ENCODE measurements at regions not wholly inside any gene's neighbourhood (a gene's known extent, or its start where the extent isn't known, plus 50 kb on each side); places are given as distances from the start of the nearest gene placed in this dataset.

- ChIA-PET CTCF (interaction anchor here (1.0 kb wide), 1 partner anchor 89 kb away, joined by 3 read pairs; no protein-coding TSS in a partner anchor), POLR2A (no interaction called here)
- Mint-ChIP-seq H3K27me3 (ENCODE audit: low read depth) (no peaks in the 10 kb centered on the region), H3K4me3 (no peak overlapping the region), H3K9me3 (peaks cover 28% of the 10 kb centered on the region), H3K27ac (no peak overlapping the region), H3K36me3 (peaks cover 13% of the 10 kb centered on the region), H3K4me1 (no peaks in the 10 kb centered on the region)
- ATAC-seq (no peak), DNase-seq (ENCODE audit: low spot score) (no peak)
- TF ChIP-seq, protein P1, sequence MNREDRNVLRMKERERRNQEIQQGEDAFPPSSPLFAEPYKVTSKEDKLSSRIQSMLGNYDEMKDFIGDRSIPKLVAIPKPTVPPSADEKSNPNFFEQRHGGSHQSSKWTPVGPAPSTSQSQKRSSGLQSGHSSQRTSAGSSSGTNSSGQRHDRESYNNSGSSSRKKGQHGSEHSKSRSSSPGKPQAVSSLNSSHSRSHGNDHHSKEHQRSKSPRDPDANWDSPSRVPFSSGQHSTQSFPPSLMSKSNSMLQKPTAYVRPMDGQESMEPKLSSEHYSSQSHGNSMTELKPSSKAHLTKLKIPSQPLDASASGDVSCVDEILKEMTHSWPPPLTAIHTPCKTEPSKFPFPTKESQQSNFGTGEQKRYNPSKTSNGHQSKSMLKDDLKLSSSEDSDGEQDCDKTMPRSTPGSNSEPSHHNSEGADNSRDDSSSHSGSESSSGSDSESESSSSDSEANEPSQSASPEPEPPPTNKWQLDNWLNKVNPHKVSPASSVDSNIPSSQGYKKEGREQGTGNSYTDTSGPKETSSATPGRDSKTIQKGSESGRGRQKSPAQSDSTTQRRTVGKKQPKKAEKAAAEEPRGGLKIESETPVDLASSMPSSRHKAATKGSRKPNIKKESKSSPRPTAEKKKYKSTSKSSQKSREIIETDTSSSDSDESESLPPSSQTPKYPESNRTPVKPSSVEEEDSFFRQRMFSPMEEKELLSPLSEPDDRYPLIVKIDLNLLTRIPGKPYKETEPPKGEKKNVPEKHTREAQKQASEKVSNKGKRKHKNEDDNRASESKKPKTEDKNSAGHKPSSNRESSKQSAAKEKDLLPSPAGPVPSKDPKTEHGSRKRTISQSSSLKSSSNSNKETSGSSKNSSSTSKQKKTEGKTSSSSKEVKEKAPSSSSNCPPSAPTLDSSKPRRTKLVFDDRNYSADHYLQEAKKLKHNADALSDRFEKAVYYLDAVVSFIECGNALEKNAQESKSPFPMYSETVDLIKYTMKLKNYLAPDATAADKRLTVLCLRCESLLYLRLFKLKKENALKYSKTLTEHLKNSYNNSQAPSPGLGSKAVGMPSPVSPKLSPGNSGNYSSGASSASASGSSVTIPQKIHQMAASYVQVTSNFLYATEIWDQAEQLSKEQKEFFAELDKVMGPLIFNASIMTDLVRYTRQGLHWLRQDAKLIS (CRISPR knock-in tag; IDR thresholded peaks at IDR 0.05; ENCODE audit: borderline replicate concordance) = no peak
- TF ChIP-seq ZSCAN18 (CRISPR knock-in tag; IDR thresholded peaks at IDR 0.05) = no peak
- TF ChIP-seq ELF4 (CRISPR knock-in tag; IDR thresholded peaks at IDR 0.05; ENCODE audit: low read depth) = no peak
Observed at GRCh38 chr15:45884755-45885445, 250.1 kb downstream of the SQOR start.

DNA sequence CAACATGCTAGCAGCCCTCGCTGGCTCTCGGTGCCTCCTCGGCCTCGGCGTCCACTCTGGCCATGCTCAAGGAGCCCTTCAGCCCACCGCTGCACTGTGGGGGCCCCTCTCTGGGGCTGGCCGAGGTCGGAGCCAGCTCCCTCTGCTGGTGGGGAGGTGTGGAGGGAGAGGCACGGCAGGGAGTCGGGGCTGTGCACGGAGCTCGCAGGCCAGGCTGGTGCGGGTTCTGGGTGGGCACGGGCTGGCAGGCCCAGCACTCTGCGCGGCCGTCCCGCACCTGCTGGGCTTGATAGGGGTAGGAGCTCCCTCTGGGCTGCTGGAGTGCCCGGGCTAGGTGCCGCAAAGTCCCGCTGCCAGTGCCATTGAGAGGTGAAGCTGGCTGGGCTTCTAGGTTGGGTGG, 251.0 kb downstream of the SQOR start:
- Mint-ChIP-seq H3K27ac (no peak overlapping the region), H3K4me1 (no peaks in the 10 kb centered on the region), H3K27me3 (ENCODE audit: low read depth) (no peaks in the 10 kb centered on the region), H3K36me3 (peaks cover 13% of the 10 kb centered on the region), H3K9me3 (peaks cover 28% of the 10 kb centered on the region), H3K4me3 (no peak overlapping the region)
- no peak for ATAC-seq
- ChIA-PET CTCF (interaction anchor here (0.6 kb wide), 1 partner anchor 90 kb away, joined by 4 read pairs; no protein-coding TSS in a partner anchor), POLR2A (no interaction called here)
- DNase-seq (ENCODE audit: low spot score) = peak; percentile 11
- no peak for TF ChIP-seq ZNF671 (CRISPR knock-in tag; IDR thresholded peaks at IDR 0.05)
- TF ChIP-seq ZNF232 (CRISPR knock-in tag; IDR thresholded peaks at IDR 0.05) = no peak
- TF ChIP-seq, protein P1 (CRISPR knock-in tag; IDR thresholded peaks at IDR 0.05; ENCODE audit: borderline replicate concordance) = no peak
- no peak for TF ChIP-seq CBFB (CRISPR knock-in tag; IDR thresholded peaks at IDR 0.05; ENCODE audit: low read depth)
- TF ChIP-seq GABPB1 (CRISPR knock-in tag; IDR thresholded peaks at IDR 0.05) = no peak
- TF ChIP-seq NFATC4 (CRISPR knock-in tag; IDR thresholded peaks at IDR 0.05) = no peak
- TF ChIP-seq ZNF219 (CRISPR knock-in tag; IDR thresholded peaks at IDR 0.05; ENCODE audit: borderline replicate concordance) = no peak
- no peak for TF ChIP-seq USF1 (CRISPR knock-in tag; IDR thresholded peaks at IDR 0.05)
- TF ChIP-seq, protein P2, sequence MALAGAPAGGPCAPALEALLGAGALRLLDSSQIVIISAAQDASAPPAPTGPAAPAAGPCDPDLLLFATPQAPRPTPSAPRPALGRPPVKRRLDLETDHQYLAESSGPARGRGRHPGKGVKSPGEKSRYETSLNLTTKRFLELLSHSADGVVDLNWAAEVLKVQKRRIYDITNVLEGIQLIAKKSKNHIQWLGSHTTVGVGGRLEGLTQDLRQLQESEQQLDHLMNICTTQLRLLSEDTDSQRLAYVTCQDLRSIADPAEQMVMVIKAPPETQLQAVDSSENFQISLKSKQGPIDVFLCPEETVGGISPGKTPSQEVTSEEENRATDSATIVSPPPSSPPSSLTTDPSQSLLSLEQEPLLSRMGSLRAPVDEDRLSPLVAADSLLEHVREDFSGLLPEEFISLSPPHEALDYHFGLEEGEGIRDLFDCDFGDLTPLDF (CRISPR knock-in tag; IDR thresholded peaks at IDR 0.05) = no peak
- no peak for TF ChIP-seq NR1H2 (CRISPR knock-in tag; IDR thresholded peaks at IDR 0.05)
- no peak for TF ChIP-seq TP53 (CRISPR knock-in tag; IDR thresholded peaks at IDR 0.05)
- no peak for TF ChIP-seq HMGA2 (CRISPR knock-in tag; IDR thresholded peaks at IDR 0.05)
- no peak for TF ChIP-seq FOXP4 (CRISPR knock-in tag; IDR thresholded peaks at IDR 0.05)
- TF ChIP-seq, protein P3, sequence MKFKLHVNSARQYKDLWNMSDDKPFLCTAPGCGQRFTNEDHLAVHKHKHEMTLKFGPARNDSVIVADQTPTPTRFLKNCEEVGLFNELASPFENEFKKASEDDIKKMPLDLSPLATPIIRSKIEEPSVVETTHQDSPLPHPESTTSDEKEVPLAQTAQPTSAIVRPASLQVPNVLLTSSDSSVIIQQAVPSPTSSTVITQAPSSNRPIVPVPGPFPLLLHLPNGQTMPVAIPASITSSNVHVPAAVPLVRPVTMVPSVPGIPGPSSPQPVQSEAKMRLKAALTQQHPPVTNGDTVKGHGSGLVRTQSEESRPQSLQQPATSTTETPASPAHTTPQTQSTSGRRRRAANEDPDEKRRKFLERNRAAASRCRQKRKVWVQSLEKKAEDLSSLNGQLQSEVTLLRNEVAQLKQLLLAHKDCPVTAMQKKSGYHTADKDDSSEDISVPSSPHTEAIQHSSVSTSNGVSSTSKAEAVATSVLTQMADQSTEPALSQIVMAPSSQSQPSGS (CRISPR knock-in tag; IDR thresholded peaks at IDR 0.05; ENCODE audit: borderline replicate concordance, low read depth) = no peak

Measured in WTC11 (cell line).